ENCODE measurements at regions not wholly inside any gene's neighbourhood (a gene's known extent, or its start where the extent isn't known, plus 50 kb on each side); places are given as distances from the start of the nearest gene placed in this dataset.

DNA sequence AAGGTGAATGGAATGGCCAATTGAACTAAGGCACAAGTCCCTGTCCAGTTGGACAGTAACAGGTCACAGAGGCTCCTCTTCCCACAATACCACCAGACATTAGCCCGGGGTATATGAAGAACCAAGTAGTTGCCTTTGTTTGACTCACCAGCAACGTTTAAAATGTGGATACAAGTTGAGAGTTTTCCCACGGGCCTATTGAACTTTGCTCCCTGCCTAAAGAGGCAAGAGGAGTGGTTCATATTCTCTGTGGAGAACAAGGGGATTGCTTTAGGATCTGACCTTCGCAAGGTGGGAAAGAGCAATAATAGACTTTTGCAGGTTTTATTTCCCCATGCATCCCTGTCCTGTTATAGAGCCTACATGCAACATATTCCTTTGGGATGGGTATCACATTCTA, 177.2 kb downstream of the POU4F1 start:
- DNase-seq (ENCODE audit: low read depth, low spot score): no peak

DNA sequence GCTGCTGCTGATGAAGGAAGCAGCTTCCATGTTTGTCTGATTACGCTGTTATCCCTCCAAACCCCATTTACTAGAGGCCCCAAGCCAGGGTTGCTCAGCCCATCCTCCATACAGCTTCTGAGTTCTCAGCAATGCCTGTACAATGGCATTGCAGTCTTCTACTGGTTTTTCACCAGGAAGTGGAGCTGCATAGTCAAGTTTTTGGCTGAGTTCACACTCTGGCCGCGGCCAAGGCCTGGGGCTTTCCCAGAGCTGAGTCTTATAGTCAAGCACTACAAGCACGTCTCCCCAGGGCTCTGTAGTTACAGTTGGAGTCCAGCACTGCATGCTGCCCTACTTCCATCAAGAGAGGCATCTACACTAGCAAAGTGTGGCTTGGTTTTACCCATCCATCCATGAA, 182.5 kb downstream of the POU4F1 start:
- DNase-seq (ENCODE audit: low read depth, low spot score): no peak

DNA sequence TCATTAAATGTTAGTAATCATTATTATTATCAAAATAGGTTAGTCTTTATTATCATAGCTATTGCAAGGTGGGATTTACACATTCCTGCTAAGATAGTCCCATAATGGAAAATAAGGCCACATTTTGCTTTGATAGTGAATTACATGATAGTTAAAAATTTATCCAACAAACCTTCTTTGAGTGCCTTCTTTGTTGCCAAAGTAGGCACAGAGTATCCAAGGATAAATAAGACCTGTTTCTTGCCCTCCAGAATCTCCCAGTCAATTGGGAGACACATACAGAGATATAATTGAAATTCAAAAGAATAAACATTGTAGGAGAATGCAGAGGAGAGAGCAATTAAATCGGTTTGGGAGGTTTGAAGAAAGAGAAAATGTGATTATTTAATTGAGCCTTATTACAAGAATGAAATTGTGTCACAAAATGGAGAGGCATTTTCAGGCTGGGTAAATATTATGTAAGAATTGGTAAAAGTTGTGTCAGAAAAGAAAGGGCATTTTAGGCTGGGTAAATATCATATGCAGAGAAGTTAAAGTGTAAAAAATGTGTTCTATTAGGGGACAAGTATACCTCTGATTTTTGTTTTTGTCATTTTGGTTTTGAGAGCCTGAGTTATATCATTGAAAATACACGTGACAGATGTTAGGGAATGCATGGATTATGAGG, 189.3 kb downstream of the POU4F1 start:
- no peak for DNase-seq (ENCODE audit: low read depth, low spot score)

DNA sequence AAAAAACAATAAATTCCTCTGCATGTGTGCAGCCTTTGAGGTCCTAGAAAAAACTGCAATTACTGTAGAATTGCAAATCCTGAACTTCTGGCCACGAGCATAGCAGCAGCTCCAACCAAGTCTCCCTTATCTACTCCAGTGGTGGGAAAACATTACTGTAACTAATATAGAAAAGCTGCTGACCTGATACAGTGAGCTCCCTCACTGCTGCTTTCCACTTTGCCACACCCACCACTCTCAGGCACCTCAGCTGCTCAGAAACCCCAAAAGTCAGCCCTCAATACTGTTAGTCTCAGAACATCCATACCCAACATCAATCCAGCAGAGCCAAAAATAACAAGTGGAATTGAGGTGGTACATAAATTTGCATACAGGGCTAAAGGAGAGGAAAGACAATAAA, 192.5 kb downstream of the POU4F1 start:
- DNase-seq (ENCODE audit: low read depth, low spot score): no peak

DNA sequence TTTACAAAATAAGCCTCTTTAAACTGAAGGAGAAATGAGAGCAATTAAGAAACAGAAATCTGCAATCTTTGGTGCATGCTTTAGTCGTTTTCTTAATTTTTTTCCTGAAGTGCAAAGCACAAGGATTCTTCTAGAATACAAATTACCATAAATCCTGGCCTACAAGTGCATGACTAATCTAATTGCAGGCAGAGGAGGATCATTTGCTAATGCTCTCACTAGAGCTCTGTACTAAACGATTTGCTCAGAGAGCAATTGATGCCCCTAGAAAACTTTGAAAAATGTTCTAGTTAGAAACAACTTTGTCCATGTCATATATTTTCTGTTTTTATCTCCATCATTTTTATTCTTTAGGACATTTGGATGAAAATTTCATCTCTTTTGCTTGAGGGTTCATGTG, 193.2 kb downstream of the POU4F1 start:
- no peak for DNase-seq (ENCODE audit: low read depth, low spot score)

DNA sequence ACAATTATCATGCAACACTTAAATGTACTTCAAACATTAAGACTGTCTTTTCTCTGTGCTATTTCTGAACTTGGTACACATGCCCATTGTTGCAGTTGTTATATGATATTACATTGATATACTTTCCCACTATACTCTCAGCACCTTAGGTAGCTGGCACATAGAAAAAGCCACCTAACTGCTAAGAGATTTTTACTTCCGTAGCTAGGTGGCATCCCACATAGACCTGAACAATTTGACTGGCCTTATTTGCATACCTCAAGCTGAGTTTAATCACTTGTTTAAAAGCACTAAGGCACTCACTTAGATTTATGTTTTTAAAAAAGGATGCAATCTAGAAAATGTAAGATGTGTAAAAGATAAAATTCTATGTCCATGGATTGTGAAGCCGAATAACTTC, 194.2 kb downstream of the POU4F1 start:
- DNase-seq (ENCODE audit: low read depth, low spot score): no peak

DNA sequence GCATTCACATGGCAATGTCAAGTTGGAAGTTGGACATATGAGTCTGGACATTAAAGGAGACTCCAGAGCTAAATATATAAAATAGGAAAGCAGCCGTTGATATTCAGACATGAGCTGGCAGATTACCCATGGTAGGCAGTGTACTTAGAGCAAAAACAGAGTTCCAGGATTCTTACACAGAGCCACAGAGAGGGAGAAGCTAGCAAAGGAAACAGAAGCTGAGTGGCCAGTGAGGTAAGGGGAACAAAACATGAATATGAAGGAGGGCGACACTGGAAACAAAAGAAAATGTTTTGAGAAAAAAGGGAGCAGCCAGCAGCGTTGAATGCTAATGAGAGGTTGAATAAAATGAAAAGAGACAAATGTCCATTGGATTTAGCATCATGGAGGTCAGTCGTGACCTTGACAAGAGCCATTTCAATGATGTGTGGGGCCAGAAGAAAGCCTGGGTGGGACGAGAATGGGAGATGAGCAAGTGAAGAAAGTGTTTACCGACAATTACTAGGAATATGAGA, 198.4 kb downstream of the POU4F1 start:
- no peak for DNase-seq (ENCODE audit: low read depth, low spot score)

DNA sequence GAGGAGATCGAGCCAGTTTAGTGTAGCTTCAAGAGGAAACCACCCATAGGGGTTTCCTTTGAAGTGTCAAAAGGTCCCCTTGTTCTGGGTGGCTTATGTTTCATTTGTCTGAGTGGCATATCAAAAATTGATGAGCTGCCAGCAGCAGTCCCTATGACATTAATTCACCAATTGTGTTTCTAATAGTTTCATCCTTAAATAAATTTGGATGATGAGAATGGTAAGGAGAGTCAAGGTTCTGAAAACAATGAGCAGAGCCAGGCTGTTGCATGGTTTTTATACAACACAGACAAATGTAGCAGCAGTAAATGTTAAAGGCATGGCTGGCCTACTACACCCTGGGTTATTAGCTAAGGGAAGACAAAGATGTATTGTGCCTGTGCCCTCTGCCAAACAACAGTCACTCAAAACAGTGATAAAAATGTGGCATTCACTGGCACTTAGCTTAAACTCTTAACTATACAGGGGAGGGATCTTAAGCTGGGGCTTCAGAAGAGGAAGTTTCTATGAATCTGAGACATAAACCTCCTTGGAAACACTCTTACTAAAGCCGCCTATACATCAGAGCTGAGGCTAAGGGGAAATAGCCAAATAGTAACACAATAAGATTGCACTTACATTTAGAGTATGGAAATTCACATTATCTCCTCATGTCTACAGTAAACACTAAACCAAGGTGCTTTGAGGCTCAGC, 200.5 kb downstream of the POU4F1 start:
- DNase-seq (ENCODE audit: low read depth, low spot score): no peak

DNA sequence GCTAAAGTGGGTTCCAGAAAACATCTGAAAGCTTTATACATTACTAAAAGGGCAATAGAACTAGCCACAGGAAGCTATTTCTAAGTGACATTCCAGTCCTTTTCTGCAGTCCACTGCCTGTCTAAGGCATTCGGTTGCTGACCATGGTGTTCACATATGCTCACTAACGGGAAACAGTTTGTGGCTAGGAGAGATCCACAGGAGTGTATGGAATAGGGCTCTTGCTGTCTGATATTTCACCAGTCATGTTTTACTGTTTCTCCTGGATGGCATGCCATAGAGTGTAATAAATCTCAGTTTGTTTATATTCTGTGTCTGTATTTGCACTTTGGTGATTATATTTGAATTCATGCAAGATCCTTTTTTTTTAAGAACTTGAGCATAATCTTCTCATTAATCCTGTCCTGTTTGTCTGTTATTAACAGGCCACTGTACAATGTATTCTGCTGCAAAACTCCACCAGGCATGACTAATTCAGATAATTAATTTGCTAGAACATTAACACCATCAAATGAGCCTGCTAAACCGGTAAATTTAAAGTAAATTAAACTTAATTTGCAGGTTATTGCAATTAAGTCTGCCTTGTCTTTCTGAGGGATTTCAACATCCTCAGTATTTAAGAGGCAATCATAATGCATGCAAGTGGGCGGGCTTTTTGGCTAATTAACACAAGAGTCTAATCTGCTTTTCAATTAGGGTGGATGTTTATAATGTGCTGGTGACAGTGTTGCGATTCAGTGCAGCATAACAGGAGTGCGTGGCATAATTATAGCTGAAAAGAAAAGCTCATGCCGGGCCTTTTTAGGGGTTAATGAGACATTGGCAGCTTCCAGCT, 201.3 kb downstream of the POU4F1 start:
- no peak for DNase-seq (ENCODE audit: low read depth, low spot score)

DNA sequence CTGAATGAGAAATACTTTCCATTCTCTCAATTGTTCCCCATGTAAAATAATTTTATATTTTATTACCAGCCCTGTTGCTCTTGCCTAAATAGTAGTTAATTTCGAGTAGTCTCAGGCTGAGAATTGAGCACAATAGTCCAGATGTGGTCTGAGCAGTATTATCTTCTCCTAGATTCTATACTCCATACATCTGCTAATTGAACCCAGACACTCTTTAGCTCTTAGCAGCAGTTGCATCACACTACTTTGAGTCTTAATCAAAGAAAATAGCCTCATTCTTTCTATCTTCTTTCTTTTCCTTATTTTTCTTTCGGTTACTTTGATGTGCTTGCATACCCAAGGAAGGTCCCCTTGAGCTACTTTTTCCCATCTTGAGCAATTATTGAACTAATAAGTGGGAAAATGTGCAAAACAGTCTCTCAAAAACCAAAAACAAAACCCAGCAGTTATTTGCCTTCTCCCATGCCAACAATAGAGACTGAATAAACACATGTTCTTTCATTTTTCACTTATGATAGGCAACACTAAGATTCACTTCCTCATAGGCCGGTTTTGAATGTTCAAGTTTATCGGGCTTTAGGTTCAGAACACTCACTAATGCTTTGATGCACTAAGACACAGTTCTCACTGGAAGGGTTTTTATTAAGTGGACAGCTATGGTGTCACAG, 204.5 kb downstream of the POU4F1 start:
- DNase-seq (ENCODE audit: low read depth, low spot score): no peak

DNA sequence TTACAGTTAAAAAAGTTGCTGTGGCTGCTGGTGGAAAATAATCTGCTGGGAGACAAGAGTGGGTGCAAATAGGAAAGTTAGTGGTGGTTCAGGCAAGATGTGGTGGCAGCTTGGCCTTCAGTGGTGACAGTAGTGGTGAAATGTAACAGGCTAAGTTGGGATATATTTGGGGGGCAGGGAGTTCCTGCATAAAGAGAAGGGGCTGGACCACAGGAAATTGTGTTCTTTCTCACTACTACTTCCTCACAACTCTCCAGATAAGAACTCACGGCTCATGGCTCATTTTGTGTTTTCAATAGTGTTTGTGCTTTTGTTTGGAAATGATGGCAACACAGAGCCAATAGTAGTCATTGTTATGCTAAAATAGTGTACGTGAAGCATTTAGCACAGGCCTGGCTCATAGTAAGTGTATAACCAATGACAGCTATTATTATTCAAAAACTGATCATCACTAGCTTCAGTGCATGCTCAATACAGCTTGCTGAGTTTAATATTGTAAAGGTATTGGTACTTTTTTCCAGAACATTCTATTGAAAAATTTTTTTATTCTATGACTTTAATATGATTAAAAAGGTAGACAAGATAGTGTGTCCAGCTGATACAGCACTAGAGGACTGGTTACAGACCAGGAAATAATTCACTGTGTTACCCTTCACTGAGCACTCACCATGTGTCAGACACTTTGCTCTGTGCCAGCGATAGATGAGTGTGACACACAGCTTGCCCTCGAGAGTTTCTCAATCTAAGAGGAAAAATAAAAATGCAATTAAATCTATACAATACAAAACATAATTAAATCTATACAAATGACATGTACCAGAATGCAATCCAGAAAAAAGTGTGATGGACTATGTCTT, 209.8 kb downstream of the POU4F1 start:
- DNase-seq (ENCODE audit: low read depth, low spot score): no peak

DNA sequence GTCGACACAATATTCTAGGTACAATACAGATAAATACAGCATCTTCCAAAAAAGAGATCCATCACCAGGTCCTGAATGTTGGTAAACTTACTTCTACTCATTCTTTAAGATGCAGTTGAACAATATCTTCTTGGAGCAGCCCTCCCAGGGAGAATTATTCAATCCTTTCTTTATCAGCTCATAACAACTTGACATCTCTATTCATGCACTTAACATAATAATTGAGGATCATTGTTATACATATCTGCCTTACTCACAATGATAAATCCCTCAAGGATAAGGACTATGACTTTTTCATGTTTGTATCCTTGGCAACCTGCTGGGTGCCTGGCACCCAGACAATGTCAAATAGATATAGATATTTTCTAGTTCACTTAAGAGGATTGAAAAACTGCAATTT, 219.5 kb downstream of the POU4F1 start:
- DNase-seq (ENCODE audit: low read depth, low spot score): no peak

DNA sequence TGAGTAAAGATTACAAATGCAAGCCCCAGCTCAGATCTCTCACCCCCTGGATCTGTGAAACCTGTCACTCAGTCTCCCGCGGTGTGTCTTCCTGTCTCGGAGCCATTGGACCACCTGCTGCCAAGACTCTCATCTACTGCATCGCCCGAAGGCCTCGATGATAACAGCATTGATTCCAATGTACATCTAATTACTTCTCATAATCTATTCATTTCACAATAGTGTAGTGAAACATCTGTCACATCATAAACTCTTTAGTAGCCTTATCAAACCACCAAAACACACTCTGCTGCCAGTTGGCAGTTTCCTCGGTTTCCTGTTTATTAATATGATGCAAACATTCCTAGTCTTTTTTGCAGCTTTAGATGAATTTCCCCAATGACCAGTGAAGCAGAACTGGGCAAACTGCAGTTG, 220.3 kb downstream of the POU4F1 start:
- no peak for DNase-seq (ENCODE audit: low read depth, low spot score)

DNA sequence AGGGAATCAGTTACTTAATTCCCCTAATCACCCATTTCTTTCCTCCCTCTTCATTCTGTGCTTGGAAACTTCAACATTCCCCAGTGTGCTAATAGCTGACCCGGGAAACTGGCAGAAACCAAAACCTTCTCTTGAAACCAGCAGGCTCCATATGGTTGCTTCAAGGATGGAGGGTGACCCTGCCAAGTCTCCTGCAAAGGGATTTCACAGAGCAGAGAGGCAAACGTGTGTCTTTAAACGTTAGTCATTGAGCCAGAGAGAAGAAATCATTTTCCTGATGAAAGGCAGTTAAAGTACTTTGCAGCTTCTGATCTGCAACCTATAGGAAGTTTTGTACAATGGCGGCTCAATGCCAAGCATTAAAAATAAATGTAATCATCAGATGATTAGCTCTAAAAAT, 220.9 kb downstream of the POU4F1 start:
- DNase-seq (ENCODE audit: low read depth, low spot score): no peak

DNA sequence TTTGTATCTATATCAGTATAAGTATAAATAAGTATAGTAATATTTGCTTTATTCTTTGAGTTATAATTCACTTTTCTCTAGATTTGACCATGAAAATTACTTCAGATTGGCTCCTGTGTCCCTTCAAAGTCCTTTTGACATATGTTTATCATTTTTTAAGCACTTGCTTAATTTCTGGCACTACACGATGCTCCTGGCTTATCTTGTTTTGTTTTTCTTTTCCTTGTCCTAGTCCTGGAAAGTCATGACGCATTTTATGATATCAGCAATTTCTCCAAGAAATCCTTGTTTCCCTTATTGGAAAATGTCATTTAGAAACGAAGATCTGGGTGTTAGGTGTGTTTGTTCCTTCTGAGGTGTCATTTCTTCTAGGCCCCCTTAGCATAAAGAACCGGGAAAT, 226.5 kb downstream of the POU4F1 start:
- DNase-seq (ENCODE audit: low read depth, low spot score): no peak

DNA sequence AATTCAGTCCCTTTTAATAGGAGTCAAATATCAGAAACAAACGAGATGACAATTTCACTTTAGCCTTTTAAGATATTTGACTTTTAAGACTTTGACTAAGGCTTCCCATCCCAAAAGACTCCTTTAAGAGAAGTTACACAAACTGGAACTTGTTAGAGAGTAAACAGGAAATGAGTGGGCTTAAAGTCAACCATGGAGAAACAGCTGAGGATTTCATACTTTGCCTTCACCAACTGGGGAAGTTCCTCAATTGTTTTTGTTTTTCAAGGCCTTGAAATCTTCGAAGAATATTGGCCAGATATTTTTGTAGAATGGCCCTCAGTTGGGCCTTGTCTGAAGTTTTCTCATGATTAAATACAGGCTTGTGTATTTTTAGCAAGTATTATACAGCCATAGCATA, 227.3 kb downstream of the POU4F1 start:
- DNase-seq (ENCODE audit: low read depth, low spot score): no peak

DNA sequence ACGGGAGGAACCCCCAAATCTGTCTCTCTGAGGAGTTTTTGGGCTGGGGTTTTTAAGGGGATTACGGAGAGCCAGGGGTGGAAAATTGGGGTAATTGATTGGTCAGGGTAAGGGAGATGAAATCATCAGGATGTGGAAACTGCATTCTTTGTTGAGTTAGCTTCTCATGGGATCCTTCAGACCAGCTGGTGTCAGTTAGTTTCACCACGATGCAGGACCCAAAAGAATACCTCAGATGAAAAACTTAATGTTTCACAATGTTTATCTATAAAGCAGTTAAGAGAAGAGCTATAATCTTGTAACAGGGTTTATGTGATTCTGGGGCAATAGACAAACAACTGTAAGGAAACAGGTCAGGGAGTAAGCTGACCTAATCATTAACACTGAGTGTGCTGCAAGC, 230.8 kb downstream of the POU4F1 start:
- no peak for DNase-seq (ENCODE audit: low read depth, low spot score)

DNA sequence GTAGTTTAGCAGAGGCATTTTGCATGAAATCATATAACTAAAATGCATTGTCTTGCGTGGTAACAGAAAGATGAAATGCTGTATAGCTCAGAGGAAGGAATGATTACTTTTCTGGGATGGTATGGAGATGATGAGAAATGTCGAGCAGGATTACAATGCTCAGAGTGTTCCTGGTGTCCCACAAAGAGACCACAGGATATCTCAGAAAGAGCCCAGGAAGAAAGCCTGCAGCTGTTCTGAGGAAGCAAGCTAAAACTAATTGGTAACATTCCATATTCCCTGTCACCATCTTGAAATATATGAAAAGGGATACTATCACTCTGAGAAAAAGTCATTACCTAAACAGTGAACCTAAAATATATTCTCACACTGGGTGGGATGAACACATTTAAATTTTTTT, 233.1 kb downstream of the POU4F1 start:
- DNase-seq (ENCODE audit: low read depth, low spot score): no peak

DNA sequence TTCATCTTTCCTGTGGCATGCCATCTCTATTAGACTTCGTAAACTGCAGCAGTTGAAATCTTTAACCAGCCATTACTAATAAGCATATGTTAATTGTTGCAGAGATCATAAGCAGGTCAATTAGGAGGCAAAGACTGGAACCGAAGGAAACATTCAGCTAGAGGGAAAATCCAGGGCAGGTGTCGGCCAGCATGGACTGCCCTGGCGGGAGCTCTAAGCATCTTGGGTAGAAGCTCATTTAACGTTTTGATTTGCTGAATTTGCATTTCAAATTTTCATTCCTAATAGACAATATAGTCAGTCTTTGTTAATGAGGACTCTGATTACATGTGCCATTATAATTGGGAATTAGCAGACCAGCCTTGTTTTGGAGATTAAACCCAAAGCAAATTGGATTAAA, 238.6 kb downstream of the POU4F1 start:
- no peak for DNase-seq (ENCODE audit: low read depth, low spot score)

DNA sequence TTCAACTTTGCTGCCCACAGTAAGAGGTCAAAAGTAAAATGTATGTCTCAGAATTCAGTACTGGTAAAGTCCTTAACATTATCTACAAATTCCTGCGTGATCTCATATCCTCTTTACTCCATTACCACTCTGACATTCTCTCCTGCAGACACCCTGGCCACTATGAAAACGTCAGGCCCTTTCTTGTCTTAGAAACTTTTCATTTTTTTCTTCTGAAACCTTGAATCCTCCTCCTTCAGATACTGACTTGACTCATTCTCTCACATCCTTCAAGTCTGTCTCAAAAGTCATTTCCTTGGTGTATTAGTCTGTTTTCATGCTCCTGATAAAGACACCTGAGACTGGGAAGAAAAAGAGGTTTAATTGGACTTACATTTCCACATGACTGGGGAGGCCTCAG, 262.3 kb downstream of the POU4F1 start:
- no peak for DNase-seq (ENCODE audit: low read depth, low spot score)

DNA sequence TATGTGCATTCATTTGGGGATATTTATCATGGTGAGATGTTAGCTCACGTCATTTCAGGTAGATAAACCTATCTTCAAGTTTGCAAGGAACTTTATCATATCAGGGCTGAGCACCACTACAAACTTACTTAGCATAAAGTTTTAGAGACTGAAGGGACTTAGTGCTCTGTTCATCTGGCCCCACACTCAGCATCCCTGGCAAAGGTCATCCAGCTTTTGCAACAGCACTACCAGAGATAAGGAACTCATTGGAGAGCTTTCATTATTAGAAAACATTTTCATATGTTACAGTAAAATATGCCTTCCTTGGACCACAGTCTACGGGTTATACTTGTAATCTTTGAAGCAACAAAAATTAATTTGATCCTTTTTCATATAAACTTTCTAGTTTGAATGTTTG, 263.4 kb downstream of the POU4F1 start:
- no peak for DNase-seq (ENCODE audit: low read depth, low spot score)

Measured in smooth muscle cell of the brain vasculature (primary cell).